ENCODE measurements at regions not wholly inside any gene's neighbourhood (a gene's known extent, or its start where the extent isn't known, plus 50 kb on each side); places are given as distances from the start of the nearest gene placed in this dataset.

DNA sequence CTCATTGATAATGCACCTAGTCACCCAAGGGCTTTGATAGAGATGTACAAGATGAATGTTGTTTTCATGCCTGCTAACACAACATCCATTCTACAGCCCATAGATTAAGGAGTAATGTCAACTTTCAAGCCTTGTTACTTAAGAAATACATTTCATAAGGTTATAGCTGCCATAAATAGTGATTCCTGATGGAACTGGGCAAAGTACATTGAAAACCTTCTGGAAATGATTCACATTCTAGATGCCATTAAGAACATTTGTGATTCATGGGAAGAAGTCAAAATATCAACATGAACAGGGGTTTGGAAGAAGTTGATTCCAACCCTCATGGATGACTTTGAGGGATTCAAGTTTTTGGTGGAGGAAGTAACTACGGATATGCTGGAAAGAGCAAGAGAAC, 135.2 kb downstream of the TLE3 start:
- no peak for TF ChIP-seq EZH2phosphoT487 (IDR thresholded peaks at IDR 0.05; ENCODE audit: borderline replicate concordance, low read length)
- TF ChIP-seq, protein P1, sequence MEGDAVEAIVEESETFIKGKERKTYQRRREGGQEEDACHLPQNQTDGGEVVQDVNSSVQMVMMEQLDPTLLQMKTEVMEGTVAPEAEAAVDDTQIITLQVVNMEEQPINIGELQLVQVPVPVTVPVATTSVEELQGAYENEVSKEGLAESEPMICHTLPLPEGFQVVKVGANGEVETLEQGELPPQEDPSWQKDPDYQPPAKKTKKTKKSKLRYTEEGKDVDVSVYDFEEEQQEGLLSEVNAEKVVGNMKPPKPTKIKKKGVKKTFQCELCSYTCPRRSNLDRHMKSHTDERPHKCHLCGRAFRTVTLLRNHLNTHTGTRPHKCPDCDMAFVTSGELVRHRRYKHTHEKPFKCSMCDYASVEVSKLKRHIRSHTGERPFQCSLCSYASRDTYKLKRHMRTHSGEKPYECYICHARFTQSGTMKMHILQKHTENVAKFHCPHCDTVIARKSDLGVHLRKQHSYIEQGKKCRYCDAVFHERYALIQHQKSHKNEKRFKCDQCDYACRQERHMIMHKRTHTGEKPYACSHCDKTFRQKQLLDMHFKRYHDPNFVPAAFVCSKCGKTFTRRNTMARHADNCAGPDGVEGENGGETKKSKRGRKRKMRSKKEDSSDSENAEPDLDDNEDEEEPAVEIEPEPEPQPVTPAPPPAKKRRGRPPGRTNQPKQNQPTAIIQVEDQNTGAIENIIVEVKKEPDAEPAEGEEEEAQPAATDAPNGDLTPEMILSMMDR (IDR thresholded peaks at IDR 0.05; ENCODE audit: low read depth, low read length, poor library complexity, severe bottlenecking) = no peak

Data from DOHH2 (cell line).